Keratinocyte (primary cell): ENCODE measurements at regions not wholly inside any gene's neighbourhood (a gene's known extent, or its start where the extent isn't known, plus 50 kb on each side); places are given as distances from the start of the nearest gene placed in this dataset.

Experiments used
- DNase-seq: peaks from one replicate; pipeline ENCODE4 v3.0.0-alpha.2; 2011; ENCODE audit warnings: low read depth, missing footprints, low spot score
- FAIRE-seq: peaks from 2 replicates; lab custom pipeline; 2011; peaks lifted over from hg19 to GRCh38; lab: Jason Lieb, UNC
- H2AFZ ChIP-seq: 2 replicates; pipeline ENCODE4 v1.6.0; 2012; ENCODE audit warnings: low read length, control low read depth, inconsistent platforms; ENCODE audit not compliant: control insufficient read depth
- H3K27ac ChIP-seq: 2 replicates; pipeline ENCODE4 v1.5.1; 2011; ENCODE audit warnings: low read length; ENCODE audit not compliant: control insufficient read depth, insufficient read depth
- H3K27me3 ChIP-seq: 3 replicates; pipeline ENCODE4 v1.6.0; 2011; ENCODE audit warnings: low read length; ENCODE audit not compliant: control insufficient read depth, insufficient read depth; ENCODE audit errors: extremely low read depth
- H3K36me3 ChIP-seq, 2 experiments: 2 replicates in 1 of 2; 3 replicates in 1 of 2; pipeline ENCODE4 v1.5.1; 2011; ENCODE audit warnings: low read length in 2 of 2, mild to moderate bottlenecking in 1 of 2; ENCODE audit not compliant: control insufficient read depth in 2 of 2, insufficient read depth in 2 of 2; ENCODE audit errors: extremely low read depth in 1 of 2
- H3K4me1 ChIP-seq: 3 replicates; pipeline ENCODE4 v1.5.1; 2011; ENCODE audit warnings: low read length; ENCODE audit not compliant: control insufficient read depth, insufficient read depth; ENCODE audit errors: extremely low read depth
- H3K4me2 ChIP-seq: 3 replicates; pipeline ENCODE4 v1.6.0; 2011; ENCODE audit warnings: low read depth, low read length; ENCODE audit not compliant: control insufficient read depth, insufficient read depth; ENCODE audit errors: extremely low read depth
- H3K4me3 ChIP-seq, 3 experiments: fragments of 200-600 bp in 1 of 3; sonication (generic) in 1 of 3; 2 replicates in 2 of 3; 3 replicates in 1 of 3; pipeline ENCODE4 v1.5.1; 2011 to 2016; ENCODE audit warnings: low read length in 3 of 3, mild to moderate bottlenecking in 3 of 3, control low read depth in 2 of 3, inconsistent platforms in 1 of 3, low read depth in 1 of 3, mixed read lengths in 1 of 3, mixed run types in 1 of 3, moderate library complexity in 1 of 3; ENCODE audit not compliant: control insufficient read depth in 2 of 3, insufficient read depth in 2 of 3; ENCODE audit errors: extremely low read depth in 1 of 3
- H3K79me2 ChIP-seq: 2 replicates; pipeline ENCODE4 v1.6.0; 2012; ENCODE audit warnings: low read length; ENCODE audit not compliant: control insufficient read depth, insufficient read depth
- H3K9ac ChIP-seq: 3 replicates; pipeline ENCODE4 v1.6.0; 2011; ENCODE audit warnings: low read length; ENCODE audit not compliant: control insufficient read depth, insufficient read depth; ENCODE audit errors: extremely low read depth
- H3K9me1 ChIP-seq: 3 replicates; pipeline ENCODE4 v1.6.0; 2011; ENCODE audit warnings: low read length; ENCODE audit not compliant: control insufficient read depth, insufficient read depth; ENCODE audit errors: extremely low read depth
- H3K9me3 ChIP-seq: 2 replicates; pipeline ENCODE4 v1.5.1; 2012; ENCODE audit warnings: low read depth, low read length; ENCODE audit not compliant: control insufficient read depth
- H4K20me1 ChIP-seq: 3 replicates; pipeline ENCODE4 v1.6.0; 2011; ENCODE audit warnings: low read length; ENCODE audit not compliant: control insufficient read depth, insufficient read depth; ENCODE audit errors: extremely low read depth
- CTCF ChIP-seq, 3 experiments: IDR thresholded peaks in 1 of 3; conservative IDR thresholded peaks in 1 of 3; optimal IDR thresholded peaks in 1 of 3; 2 replicates in 2 of 3; 3 replicates in 1 of 3; pipeline versions ENCODE3 to v1.5.1; 2011; ENCODE audit warnings: low read length in 3 of 3, mild to moderate bottlenecking in 3 of 3, moderate library complexity in 2 of 3, control low read depth in 1 of 3, inconsistent platforms in 1 of 3; ENCODE audit not compliant: insufficient read depth in 2 of 3; ENCODE audit errors: extremely low read depth in 1 of 3
- EZH2 ChIP-seq: IDR thresholded peaks from one replicate; pipeline ENCODE4 v1.6.1; 2012; ENCODE audit warnings: inconsistent platforms, mild to moderate bottlenecking, low read length, moderate library complexity
- dilution Hi-C: fragments of 300-500 bp; cut with MboI; formaldehyde crosslinking; loops from one replicate; pipeline ENCODE4 v1.7.0; 2020; ENCODE audit warnings: low sequenced_read_pairs; ENCODE audit not compliant: extremely low pct_ligation_motif_present

GRCh38 chr16:46428108-46429061 lies 192.8 kb downstream of the SHCBP1 start:
- TF ChIP-seq EZH2 (no peak), CTCF (optimal IDR thresholded peaks at IDR 0.05 in 1 of 3, IDR thresholded peaks at IDR 0.05 in 1 of 3, conservative IDR thresholded peaks at IDR 0.05 in 1 of 3; ENCODE audit: extremely low read depth in 1 of 3, insufficient read depth in 2 of 3, low read length in 3 of 3) (no peak)
- Histone ChIP-seq H3K4me1 (no peaks in the 10 kb centered on the region), H3K79me2 (no peaks in the 10 kb centered on the region), H3K4me2 (no peak overlapping the region), H4K20me1 (no peaks in the 10 kb centered on the region), H3K4me3 (no peak overlapping the region), H3K9me1 (no peaks in the 10 kb centered on the region), H3K36me3 (no peaks in the 10 kb centered on the region), H2AFZ (no peak overlapping the region), H3K27me3 (no peaks in the 10 kb centered on the region), H3K9ac (no peak overlapping the region), H3K27ac (no peak overlapping the region), H3K9me3 (no peaks in the 10 kb centered on the region)
- FAIRE-seq (no peak), DNase-seq (no peak)
- dilution Hi-C loops = no loop called here

- H4K20me1 ChIP-seq = no peaks in the 10 kb centered on the region
- FAIRE-seq = no peak
Observed at GRCh38 chr16:46427340-46428107, 193.7 kb downstream of the SHCBP1 start.

More at GRCh38 chr16:46427340-46428107, 193.7 kb downstream of the SHCBP1 start:
- Histone ChIP-seq H3K4me2 (no peak overlapping the region), H3K4me1 (no peaks in the 10 kb centered on the region), H3K27ac (no peak overlapping the region), H2AFZ (no peak overlapping the region), H3K79me2 (no peaks in the 10 kb centered on the region), H3K27me3 (no peaks in the 10 kb centered on the region), H3K4me3 (no peak overlapping the region), H3K9ac (no peak overlapping the region), H3K36me3 (no peaks in the 10 kb centered on the region), H3K9me1 (no peaks in the 10 kb centered on the region), H3K9me3 (no peaks in the 10 kb centered on the region)
- no peak for DNase-seq
- dilution Hi-C loops = no loop called here
- TF ChIP-seq CTCF (optimal IDR thresholded peaks at IDR 0.05 in 1 of 3, IDR thresholded peaks at IDR 0.05 in 1 of 3, conservative IDR thresholded peaks at IDR 0.05 in 1 of 3; ENCODE audit: extremely low read depth in 1 of 3, insufficient read depth in 2 of 3, low read length in 3 of 3) (no peak), EZH2 (no peak)
